GM13976 (cell line): ENCODE measurements at regions not wholly inside any gene's neighbourhood (a gene's known extent, or its start where the extent isn't known, plus 50 kb on each side); places are given as distances from the start of the nearest gene placed in this dataset.

Source experiments
- DNase-seq: peaks from one replicate; pipeline ENCODE4 v3.0.0; 2012; ENCODE audit warnings: low spot score
- CTCF ChIP-seq: IDR thresholded peaks from 2 replicates; pipeline ENCODE4 v1.5.1; 2012; ENCODE audit warnings: borderline replicate concordance, mild to moderate bottlenecking; ENCODE audit not compliant: insufficient read depth; ENCODE audit errors: extremely low read depth, missing control alignments, control extremely low read depth
- in situ Hi-C: fragments of 300-500 bp; cut with MboI; formaldehyde crosslinking; loops from one replicate; pipeline ENCODE4 v1.12.0; 2022; ENCODE audit warnings: low sequenced_read_pairs, mixed read lengths, inconsistent platforms; ENCODE audit not compliant: unreplicated experiment

GRCh38 chr6:14393910-14394309 lies 276.3 kb downstream of the CD83 start:
- TF ChIP-seq CTCF, result no peak
- DNase-seq, result no peak
- in situ Hi-C loops, result no loop called here

- in situ Hi-C loops, result no loop called here
- DNase-seq, result no peak
- no peak for TF ChIP-seq CTCF
Measured at GRCh38 chr6:14396392-14396791, 278.8 kb downstream of the CD83 start.

- in situ Hi-C loops, result no loop called here
- DNase-seq, result peak; percentile 49
- peak; percentile 41 for TF ChIP-seq CTCF
Measured at GRCh38 chr6:14396826-14397517, 279.4 kb downstream of the CD83 start.

GRCh38 chr6:14397518-14397901 lies 279.9 kb downstream of the CD83 start:
- in situ Hi-C loops, result no loop called here
- TF ChIP-seq CTCF, result no peak

GRCh38 chr6:14398953-14399352 lies 281.4 kb downstream of the CD83 start:
- in situ Hi-C loops, result no loop called here
- DNase-seq, result no peak
- no peak for TF ChIP-seq CTCF

More at GRCh38 chr6:14397518-14397901, 279.9 kb downstream of the CD83 start:
- no peak for DNase-seq

- TF ChIP-seq CTCF, result no peak
- in situ Hi-C loops, result no loop called here
- no peak for DNase-seq
Measured at GRCh38 chr6:14399635-14400034, 282.1 kb downstream of the CD83 start.
